Activated T-helper 1 cell treated with Interleukin-2 at 50 U/mL for 16 hours (primary cell): ENCODE measurements at regions not wholly inside any gene's neighbourhood (a gene's known extent, or its start where the extent isn't known, plus 50 kb on each side); places are given as distances from the start of the nearest gene placed in this dataset.

ENCODE experiments used
- DNase-seq: peaks from one replicate; pipeline ENCODE4 v3.0.0-alpha.2; 2020; ENCODE audit warnings: low read depth

DNA sequence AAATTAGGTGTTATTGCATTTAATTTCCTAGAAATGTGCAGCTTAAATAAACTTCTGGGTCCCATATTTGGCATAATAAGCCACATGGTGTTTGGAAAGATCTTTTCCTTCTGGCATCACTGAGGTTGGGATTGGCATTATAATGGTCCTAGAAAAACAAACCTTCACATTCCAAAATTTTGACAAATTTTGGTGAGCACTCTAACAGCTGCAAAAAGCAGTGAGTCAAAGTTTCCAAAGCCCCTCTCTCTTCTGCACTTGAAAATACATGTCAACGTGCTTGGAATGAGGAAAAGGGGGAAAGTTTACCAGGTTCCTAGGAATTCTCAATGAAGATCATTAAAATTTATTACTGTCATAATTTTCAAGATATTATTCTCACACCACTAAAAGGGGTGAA is 77.8 kb upstream of the STK17B start:
- DNase-seq = no peak

DNA sequence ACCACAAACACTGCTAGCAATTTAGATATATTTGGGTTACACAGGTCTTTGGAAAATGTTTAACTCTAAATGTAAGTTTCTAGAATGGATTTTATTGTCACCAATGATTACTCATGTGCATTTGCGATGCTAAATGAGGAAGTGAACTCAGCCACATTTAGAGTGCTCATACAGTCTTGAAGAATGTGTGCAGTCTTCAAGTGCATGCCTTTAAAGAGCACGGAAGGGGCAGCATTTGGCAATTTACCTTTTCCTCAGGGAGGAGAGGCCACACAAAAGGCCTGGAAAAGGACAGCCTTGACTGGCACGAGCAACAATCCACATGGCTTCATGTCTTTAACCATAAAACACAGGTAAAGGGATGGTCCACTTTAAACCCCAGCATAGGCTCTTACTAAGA is 78.5 kb upstream of the STK17B start:
- no peak for DNase-seq

DNA sequence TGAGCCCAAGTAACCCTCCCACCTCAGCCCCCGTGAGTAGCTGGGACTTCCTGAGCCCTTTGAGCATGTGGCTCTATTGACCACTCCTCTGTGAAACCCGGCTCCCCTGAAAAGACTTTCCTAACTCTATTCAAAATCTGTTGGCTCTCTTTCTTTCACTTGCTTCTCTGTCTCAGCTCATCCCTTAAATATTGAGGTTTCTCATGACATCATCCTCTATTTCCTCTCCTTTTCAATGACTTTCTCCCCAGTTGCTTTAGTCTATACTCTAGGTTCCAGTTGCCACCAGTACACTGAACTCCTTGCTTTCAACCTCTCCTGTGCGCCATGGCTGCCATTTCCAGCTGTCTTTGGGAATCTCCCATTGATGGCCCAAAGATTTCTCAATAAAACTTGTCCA is 79.8 kb upstream of the STK17B start:
- no peak for DNase-seq

DNA sequence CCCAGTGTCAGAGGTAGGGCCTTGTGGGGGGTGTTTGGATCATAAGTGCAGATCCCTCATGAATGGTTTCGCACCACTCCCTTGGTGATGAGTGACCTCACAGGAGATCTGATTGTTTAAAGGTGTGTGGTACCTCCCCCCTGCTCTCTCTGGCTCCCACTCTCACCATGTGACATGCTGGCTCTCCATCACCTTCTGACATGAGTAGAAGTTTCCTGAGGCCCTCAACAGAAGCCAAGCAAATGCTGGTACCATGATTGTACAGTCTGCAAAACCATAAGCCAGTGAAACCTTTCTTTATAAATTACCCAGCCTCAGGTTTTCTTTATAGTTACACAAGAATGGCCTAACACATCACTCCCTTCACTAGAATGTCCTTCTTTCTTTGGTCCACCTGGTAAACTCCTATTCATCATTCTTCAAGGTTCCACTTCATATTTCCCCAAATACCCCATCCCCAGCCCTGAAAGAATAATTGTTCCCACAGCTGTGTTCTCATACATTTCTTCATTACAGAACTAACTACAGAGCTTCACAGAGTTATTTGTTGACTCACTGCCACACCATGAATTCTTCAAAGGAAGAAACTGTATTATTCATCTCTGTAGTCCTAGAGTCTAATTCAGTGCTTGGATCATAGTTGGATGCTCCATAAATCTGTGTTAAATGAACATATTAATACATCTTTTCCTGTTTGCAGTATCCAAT is 81.2 kb upstream of the STK17B start:
- no peak for DNase-seq

DNA sequence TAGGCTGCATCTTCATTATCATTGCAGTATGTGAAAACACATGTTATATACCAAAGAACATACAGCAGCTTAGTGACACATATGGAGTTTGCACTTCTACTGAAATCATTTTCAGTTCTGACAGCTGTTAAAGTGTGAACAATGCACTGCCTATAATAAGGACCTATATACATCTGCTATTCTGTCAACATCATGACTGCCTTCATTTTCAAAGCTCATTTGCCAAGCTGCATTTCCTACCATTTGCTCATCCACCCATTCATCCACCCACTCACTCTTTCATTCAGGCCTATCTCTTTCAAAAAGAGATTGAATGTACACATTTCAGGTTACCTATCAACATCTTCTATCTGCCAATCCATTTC is 81.7 kb upstream of the STK17B start:
- DNase-seq = no peak

DNA sequence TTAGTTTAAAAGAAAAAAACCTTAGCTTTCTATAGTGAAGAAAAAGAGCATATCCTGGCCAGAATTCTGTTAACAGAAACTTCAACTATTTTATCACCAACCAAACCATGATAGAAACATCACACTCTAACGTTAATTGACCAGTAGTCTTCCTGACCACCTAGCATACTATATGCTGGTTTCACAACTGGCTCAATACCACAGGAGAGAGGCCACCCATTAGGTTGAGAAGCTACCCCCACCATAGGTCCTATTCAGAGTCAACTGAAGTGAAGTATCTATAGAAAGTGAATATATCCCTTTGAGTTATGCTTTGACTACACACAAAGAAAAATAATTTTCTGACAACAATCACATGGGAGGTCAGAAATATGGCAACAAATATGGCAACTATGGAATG is 85.2 kb upstream of the STK17B start:
- DNase-seq = no peak

DNA sequence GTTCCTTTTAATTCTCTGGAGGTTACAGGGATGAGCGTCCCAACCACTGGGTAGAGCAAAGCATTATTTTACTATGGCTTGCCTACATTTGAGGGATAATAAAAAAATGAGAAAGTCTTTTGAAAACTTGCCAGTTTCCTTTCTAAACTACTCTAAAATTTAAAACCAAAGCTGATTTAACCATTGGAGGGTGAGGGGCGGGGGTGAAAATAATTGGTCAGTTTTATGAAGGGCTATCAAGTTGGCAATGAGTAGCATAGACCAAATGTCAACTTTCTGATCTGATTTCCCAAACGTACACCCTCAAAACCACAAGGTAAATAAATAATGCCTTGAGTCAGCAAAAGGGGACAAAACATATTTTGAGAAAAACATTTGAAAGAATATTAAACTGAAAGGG is 85.7 kb upstream of the STK17B start:
- no peak for DNase-seq

DNA sequence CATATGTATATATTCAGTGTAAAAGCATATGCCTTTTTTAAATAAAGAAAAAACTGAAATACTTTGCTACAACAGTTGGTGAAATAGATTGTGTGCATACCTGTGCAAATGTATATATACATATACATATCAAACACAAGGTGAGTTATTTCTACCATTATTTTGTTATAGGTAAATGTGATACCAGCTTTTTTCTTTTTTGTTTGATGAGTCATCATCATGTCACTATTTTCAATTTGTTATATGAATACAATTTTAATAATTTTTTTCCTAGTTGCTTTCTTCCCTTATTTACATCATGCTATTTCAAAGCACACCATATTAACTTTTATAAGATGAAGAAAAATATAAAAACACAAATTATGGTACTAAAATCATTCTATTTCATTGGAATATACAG is 87.0 kb upstream of the STK17B start:
- DNase-seq = no peak

DNA sequence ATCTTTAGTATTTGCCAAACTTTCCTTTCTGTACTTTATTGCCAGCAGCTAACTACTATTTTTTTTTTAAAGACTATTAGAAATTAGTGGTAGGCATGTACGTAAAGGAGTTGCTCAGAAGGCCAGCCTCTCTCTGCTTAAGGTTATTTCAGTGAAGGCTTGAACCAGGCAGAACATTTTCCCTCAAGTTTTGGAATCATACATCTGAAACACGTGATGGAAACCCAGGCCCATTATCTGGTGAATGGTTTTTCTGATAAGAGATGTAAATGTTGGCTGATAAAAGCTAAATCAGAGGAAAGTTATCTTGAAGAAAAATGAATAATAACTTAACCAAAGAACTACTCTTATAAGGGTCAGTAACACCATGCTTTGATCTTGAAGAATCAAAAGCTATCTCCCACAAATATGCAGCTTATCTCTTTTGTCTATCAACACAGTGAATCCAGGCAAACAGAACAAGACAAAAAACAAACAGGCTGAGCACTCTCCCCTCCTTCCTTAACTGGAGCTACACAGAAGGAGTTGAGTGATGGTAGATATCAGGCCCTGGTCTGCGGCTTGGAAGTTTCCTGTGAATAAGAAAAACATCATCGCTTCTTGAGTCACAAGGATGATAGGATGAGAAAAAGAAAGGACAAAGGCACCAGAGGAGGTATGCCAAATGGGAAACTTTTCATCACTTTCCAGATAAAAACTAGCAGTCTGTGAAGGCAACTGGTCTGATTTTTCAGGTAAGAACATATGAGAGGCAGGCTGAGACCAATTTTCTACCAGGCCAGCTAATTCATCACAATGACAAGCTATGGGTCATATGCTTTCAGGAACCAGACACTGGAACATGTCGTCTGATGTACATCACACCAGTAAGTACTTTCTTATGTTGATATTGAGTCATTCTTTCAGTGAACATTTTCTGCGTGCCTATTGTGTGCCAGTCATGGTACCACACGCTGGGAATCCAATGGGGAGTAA is 88.4 kb upstream of the STK17B start:
- no peak for DNase-seq

DNA sequence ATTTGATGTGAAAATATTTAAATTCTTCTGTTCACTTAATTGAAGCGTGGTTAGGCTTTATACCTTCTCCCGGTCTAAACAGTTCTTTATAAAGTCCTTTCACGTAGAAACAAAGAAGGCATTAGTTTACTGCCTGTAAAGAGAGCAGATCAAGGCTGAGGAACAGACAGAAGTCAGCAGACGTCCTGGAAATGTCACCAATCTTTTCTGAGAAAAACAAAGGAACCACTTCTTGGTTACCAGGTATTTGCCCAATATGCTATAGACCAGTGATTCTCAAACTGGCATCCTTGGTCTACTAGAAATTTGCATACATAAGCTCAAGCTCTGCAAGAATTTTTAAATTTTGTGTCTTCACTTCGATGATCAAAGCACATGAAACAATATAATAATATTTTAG is 89.2 kb upstream of the STK17B start:
- no peak for DNase-seq

DNA sequence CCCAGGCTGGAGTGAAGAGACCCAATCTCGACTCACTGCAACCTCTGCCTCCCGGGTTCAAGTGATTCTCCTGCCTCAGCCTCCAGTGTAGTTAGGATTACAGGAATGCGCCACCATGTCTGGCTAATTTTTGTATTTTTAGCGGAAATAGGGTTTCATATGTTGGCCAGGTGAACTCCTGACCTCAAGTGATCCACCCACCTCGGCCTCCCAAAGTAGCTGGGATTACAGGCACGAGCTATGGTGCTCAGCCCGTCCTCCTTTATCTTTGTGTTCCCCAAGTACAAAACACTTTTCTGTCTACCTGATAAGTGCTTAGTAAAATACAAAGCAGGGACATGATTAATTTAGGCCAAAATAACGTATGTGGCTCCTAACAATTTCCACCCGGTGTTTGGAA is 91.2 kb upstream of the STK17B start:
- DNase-seq = no peak

DNA sequence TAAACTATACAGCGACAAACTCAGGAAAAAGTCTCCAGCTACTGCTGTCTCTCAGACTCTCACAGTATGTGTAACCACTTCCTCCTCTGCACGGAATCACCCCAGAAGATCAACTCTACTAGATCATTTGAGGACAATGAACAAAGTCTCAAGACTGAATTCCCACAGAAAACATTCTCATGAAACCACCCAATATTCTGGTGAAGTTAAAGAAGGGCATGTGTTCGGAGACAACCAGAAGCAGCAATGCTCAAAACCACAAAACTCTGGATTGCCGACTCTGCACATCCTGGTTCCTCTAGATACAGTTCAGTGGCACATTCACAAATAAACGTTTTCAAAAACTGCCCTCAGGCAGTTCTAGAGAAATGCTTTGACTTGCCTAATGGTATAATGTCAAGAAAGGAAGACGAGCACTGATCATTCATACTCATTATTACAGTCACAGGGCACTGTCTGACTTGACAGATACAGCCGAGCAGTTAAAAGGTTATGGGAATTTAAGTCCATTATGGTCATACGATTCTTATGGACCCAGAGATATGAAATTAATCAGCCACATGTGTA is 91.9 kb upstream of the STK17B start:
- DNase-seq = no peak

DNA sequence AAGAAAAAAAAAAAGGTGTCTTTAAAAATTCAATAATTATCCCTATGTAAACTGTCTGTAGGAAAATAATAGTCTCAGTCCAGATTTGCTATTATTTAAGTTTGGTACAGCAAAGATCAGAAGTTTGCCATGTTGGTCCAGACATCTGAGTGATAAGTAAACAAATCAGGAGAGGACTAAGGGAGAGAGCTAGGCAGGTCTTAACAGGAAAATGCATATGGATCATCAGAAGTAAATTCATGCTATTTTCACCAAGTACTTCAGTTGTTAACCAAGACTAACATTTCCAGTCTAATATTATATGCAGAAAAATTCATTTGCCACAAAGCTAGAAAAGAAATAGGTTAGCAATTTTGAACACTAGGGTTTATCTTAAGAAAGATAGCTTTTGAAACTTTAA is 95.0 kb upstream of the STK17B start:
- DNase-seq = no peak

DNA sequence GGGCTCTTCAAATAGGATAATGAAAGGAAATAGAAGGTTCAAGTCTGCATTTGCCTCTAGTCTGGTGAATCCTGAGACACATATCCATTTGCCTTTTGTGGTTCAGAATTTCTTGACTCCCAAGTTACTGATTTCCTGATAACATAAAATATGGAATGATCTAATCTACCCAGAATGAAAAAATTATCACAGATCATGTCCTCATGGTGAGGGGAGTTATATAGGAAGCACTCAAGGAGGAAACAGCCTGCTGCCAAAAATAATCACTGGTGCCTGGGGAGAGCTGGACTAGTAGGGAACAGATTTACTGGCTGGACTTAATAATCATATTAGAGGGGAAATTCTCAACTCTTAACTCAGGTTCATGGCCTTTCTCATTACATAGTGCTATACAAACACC is 95.5 kb upstream of the STK17B start:
- no peak for DNase-seq

DNA sequence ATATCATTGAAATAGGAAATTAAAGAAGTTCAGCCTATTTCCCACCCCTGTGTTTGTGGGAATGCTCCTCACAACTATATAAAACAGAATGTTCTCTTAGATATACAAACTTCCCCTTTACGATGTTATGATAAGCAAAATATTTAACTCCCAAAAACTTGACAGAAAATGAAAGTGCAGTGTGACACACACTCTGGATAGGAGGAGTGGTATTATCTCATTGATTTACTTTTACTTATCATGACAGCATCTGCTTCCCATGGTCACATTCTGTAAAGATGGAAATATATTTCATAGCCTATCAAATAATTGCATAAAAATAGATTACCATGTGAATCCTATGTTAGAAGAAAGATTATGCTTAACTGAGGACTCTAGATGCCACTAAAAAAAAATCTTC is 96.6 kb upstream of the STK17B start:
- DNase-seq = no peak

DNA sequence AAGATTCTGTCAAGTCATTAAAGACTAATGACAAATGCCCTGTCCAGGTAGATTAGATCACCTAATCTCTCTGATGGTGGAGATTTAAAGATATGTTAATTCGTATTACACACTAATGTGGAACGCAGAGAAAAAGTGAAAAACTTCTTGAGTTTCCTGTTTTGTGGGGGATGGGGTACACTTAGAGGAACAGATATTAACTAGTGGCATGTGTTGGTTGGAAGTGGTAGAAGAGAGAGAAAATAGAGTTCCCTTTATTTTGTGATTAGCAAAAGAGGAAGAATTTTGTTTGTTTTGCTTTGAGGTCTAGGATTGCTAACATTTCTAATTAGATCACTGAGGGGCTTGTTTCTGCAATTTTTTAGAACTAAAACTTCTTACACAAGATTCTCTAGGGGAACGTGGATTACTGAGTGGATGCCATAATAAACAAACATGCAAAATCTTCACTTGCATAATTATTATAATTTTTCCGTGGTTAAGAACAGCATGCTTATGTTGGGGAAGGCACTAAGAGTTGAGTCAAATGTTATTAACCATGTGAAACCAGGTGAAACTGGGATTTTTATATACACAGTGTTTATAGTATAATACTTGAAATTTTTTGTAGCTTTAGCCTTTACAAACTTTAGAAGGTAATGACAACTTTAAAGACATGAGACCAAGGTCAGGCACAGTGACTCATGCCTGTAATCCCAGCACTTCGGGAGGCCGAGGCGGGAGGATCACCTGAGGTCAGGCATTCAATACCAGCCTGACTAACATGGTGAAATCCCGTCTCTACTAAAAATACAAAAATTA is 97.4 kb upstream of the STK17B start:
- no peak for DNase-seq

DNA sequence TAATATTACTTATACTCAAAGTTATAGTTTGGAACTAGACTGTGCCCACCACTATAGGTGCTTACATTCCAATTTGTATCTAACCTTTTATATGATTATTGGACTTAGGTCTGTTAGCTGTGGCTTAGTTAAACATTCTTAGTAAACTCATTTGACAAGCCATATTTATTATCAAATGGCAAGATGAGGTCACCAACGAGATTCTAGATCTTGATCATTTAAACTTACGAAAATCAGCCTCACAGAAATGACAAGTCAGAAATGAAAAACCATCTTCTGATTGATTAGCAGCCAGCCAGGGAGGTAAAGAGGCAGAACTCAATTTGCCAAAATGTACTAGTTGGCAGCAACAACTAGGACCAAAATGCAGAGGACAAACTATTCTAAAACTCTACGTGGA is 100.4 kb upstream of the STK17B start:
- no peak for DNase-seq

DNA sequence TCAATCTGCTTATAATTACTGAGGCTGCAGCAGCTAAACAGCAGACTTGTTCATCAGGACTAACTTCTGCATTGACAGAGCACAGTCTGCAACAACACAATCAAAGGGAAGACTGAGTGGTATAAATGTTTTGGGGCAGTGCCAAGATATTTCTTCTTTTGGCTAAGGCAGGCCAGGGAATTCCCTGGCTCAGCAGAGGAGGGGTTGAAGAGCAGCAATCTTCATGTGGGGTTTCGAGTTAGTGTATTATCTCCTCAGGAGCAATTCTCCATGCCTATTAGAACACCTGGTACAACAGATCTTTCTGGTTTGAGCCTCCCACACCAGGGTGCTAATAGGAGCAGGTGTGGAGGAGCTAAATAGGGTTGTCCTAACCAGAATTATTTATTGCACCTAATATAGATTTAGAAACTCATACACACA is 103.0 kb upstream of the STK17B start:
- DNase-seq = no peak

DNA sequence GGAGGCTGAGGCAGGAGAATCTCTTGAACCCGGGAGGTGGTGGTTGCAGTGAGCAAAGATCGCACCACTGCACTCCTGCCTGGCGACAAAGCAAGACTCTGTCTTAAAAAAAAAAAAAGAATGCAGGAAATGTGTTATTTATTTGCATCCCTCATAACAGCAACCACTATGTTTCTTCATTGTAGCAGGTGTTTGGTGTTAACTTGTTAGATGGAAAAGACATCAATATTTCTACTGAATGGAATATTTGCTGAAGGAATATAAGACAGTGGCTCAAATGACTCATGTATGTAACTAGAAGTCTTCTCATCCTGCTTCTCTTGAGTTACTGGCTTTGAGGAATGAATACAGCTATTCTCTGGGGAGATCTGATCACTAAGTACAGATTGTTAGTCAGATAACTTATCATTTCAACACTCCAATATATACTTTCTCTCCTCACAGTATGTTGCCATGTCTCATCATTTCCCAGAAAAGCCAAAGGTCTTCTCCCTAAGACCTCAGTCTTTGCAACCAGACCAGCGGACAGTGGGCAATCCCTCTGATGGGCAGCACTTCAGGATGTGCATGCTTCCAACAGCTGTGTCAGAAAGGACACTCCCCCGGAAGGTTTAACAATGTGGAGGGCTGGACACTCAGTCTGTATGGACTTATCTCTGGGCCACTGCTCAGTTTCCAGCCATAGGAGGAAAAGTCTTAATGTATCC is 104.4 kb upstream of the STK17B start:
- DNase-seq = no peak

DNA sequence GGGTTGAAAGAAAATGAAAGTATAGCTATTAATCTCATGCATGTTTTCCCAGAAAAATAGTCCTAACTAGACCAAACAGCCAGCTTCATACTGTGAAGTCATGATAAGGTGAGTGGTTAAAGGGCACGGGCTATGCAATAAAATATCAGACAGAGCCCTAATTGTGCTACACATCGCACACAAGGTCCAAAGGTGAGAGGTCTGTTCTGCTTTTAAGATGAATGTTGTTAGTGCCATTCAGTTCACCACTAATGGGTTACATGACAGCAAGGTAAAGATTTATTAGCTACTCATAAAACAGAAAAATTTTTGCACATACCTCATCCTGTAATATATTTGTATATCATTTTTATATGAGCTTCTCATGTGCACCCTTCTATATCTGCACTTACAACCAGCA is 105.0 kb upstream of the STK17B start:
- DNase-seq = no peak

DNA sequence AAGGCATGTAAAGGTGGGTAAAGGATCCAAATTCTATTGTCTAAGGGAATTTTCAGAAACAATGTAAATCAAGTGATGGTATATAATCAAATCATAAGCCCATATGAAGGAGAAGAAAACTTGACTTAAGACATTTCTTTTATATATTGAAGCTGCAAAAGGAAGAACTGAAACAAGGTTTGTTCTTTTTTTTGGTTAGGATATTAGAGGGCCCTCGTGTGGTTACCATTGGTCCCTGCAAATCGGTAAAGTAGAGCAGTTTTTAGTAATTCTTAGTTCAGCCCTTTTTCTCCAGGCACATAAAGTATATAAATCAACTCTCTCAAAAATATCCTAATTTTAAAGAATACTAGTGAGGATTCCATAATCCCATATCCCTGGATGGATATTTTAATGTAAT is 105.6 kb upstream of the STK17B start:
- DNase-seq = no peak

DNA sequence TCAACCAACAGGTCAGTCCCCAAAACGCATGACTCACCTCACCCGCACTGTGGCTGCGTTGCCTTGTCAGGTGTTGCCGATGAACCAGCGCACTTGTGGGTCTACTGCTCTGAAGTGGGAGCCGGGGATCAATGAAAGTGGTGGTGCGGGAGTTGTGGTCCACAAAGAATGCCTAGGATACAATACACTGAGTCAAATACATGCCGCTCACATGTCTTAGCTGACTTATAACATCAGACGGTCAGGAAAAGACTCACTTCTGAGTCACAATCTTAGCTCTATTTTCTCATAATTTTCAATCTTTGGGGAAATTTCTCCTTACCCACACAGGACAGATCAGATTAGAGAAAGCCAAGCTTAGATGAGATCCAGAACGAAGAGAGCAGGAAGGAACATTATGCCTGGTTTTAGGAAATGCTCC is 107.1 kb upstream of the STK17B start:
- DNase-seq = peak; percentile 35
